H9 (cell line): ENCODE measurements at regions not wholly inside any gene's neighbourhood (a gene's known extent, or its start where the extent isn't known, plus 50 kb on each side); places are given as distances from the start of the nearest gene placed in this dataset.

ENCODE experiments used
- DNase-seq: peaks from one replicate; pipeline ENCODE4 v3.0.0-alpha.2; 2017
- H2AFZ ChIP-seq: one replicate; pipeline ENCODE4 v1.6.1; 2013; ENCODE audit warnings: mild to moderate bottlenecking, low read length, control low read depth, moderate library complexity
- H2AK5ac ChIP-seq: 2 replicates; pipeline ENCODE4 v1.6.1; 2013; ENCODE audit warnings: low read length, control low read depth, mixed read lengths; ENCODE audit not compliant: insufficient read length
- H2BK120ac ChIP-seq: one replicate; pipeline ENCODE4 v1.6.1; 2013; ENCODE audit warnings: low read depth, mild to moderate bottlenecking, low read length, control low read depth, inconsistent platforms; ENCODE audit not compliant: poor library complexity, severe bottlenecking
- H2BK12ac ChIP-seq: 2 replicates; pipeline ENCODE4 v1.6.1; 2013; ENCODE audit warnings: low read length, control low read depth, mixed read lengths, low read depth; ENCODE audit not compliant: insufficient read length
- H2BK15ac ChIP-seq: 2 replicates; pipeline ENCODE4 v1.6.1; 2013; ENCODE audit warnings: low read depth, low read length, control low read depth
- H2BK20ac ChIP-seq: one replicate; pipeline ENCODE4 v1.6.1; 2013; ENCODE audit warnings: low read depth, mild to moderate bottlenecking, low read length, control low read depth, inconsistent platforms; ENCODE audit not compliant: poor library complexity, severe bottlenecking
- H2BK5ac ChIP-seq: 2 replicates; pipeline ENCODE4 v1.6.1; 2013; ENCODE audit warnings: low read length, control low read depth, mixed read lengths; ENCODE audit not compliant: insufficient read length
- H3K14ac ChIP-seq: 2 replicates; pipeline ENCODE4 v1.6.1; 2013; ENCODE audit warnings: low read length, control low read depth; ENCODE audit not compliant: insufficient read depth
- H3K18ac ChIP-seq: 2 replicates; pipeline ENCODE4 v1.6.1; 2013; ENCODE audit warnings: low read depth, mild to moderate bottlenecking, mixed read lengths, low read length, control low read depth; ENCODE audit not compliant: insufficient read length
- H3K23ac ChIP-seq: 2 replicates; pipeline ENCODE4 v1.6.1; 2013; ENCODE audit warnings: low read length, control low read depth, mixed read lengths, low read depth; ENCODE audit not compliant: insufficient read length
- H3K23me2 ChIP-seq: 2 replicates; pipeline ENCODE4 v1.6.1; 2013; ENCODE audit warnings: low read depth, mild to moderate bottlenecking, mixed read lengths, low read length, control low read depth; ENCODE audit not compliant: insufficient read length, poor library complexity, severe bottlenecking
- H3K27ac ChIP-seq: 2 replicates; pipeline ENCODE4 v1.5.1; 2013; ENCODE audit warnings: low read length, control low read depth, mixed read lengths, low read depth; ENCODE audit not compliant: insufficient read length
- H3K27me3 ChIP-seq: 2 replicates; pipeline ENCODE4 v1.6.1; 2013; ENCODE audit warnings: low read length, control low read depth, inconsistent platforms; ENCODE audit not compliant: insufficient read depth
- H3K4ac ChIP-seq: 2 replicates; pipeline ENCODE4 v1.6.1; 2013; ENCODE audit warnings: low read depth, mild to moderate bottlenecking, control low read depth, inconsistent platforms, low read length, moderate library complexity
- H3K4me1 ChIP-seq: 2 replicates; pipeline ENCODE4 v1.6.1; 2013; ENCODE audit warnings: low read length, control low read depth, inconsistent platforms; ENCODE audit not compliant: insufficient read depth
- H3K4me2 ChIP-seq: 2 replicates; pipeline ENCODE4 v1.6.1; 2013; ENCODE audit warnings: low read length, control low read depth, mixed read lengths; ENCODE audit not compliant: insufficient read length, insufficient read depth
- H3K56ac ChIP-seq: 2 replicates; pipeline ENCODE4 v1.6.1; 2013; ENCODE audit warnings: low read depth, mild to moderate bottlenecking, mixed read lengths, low read length, control low read depth; ENCODE audit not compliant: insufficient read length
- H3K79me1 ChIP-seq: 2 replicates; pipeline ENCODE4 v1.6.1; 2013; ENCODE audit warnings: low read depth, mild to moderate bottlenecking, moderate library complexity, low read length, control low read depth, inconsistent platforms; ENCODE audit not compliant: insufficient read depth, poor library complexity, severe bottlenecking
- H3K79me2 ChIP-seq: 2 replicates; pipeline ENCODE4 v1.6.1; 2013; ENCODE audit warnings: low read length, control low read depth, inconsistent platforms; ENCODE audit not compliant: insufficient read depth
- H3K9ac ChIP-seq: 2 replicates; pipeline ENCODE4 v1.6.1; 2013; ENCODE audit warnings: low read length, control low read depth, mixed read lengths; ENCODE audit not compliant: insufficient read length; ENCODE audit errors: extremely low read depth
- H3K9me3 ChIP-seq: one replicate; pipeline ENCODE4 v1.6.1; 2013; ENCODE audit warnings: low read depth, low read length, inconsistent platforms; ENCODE audit not compliant: control insufficient read depth
- H3T11ph ChIP-seq: one replicate; pipeline ENCODE4 v1.6.1; 2013; ENCODE audit warnings: mild to moderate bottlenecking, low read length, control low read depth, inconsistent platforms
- H4K20me1 ChIP-seq: one replicate; pipeline ENCODE4 v1.6.1; 2013; ENCODE audit not compliant: control insufficient read depth, insufficient read length, insufficient read depth
- H4K5ac ChIP-seq: 2 replicates; pipeline ENCODE4 v1.6.1; 2013; ENCODE audit warnings: low read depth, mild to moderate bottlenecking, mixed read lengths, low read length, control low read depth; ENCODE audit not compliant: insufficient read length
- H4K8ac ChIP-seq: replicated peaks from 2 replicates; pipeline ENCODE4 v1.6.1; 2013; ENCODE audit warnings: low read length, control low read depth, mixed read lengths, low read depth; ENCODE audit not compliant: insufficient read length
- H4K91ac ChIP-seq: 2 replicates; pipeline ENCODE4 v1.6.1; 2013; ENCODE audit warnings: low read depth, mild to moderate bottlenecking, moderate library complexity, mixed read lengths, low read length, control low read depth; ENCODE audit not compliant: insufficient read length
- H3K27ac Mint-ChIP-seq, 3 experiments: 2 replicates in 2 of 3; 3 replicates in 1 of 3; pipeline ENCODE4 v1.8.0; 2020 to 2021; ENCODE audit warnings: mixed read lengths in 3 of 3, mild to moderate bottlenecking in 1 of 3, moderate library complexity in 1 of 3
- H3K27me3 Mint-ChIP-seq: 2 replicates; pipeline ENCODE4 v1.8.0; 2021; ENCODE audit warnings: low read depth, mild to moderate bottlenecking, moderate library complexity, mixed read lengths
- H3K36me3 Mint-ChIP-seq, 3 experiments: 2 replicates in 2 of 3; 3 replicates in 1 of 3; pipeline ENCODE4 v1.8.0; 2020 to 2021; ENCODE audit warnings: low read depth in 3 of 3, mixed read lengths in 3 of 3; ENCODE audit not compliant: insufficient read depth in 1 of 3
- H3K4me1 Mint-ChIP-seq, 2 experiments: 2 replicates each; pipeline ENCODE4 v1.8.0; 2020; ENCODE audit warnings: mixed read lengths in 2 of 2
- H3K4me3 Mint-ChIP-seq, 2 experiments: 2 replicates in 1 of 2; 3 replicates in 1 of 2; pipeline ENCODE4 v1.8.0; 2020 to 2021; ENCODE audit warnings: mild to moderate bottlenecking in 2 of 2, mixed read lengths in 2 of 2, moderate library complexity in 1 of 2
- H3K9me3 Mint-ChIP-seq, 2 experiments: 2 replicates in 1 of 2; 3 replicates in 1 of 2; pipeline ENCODE4 v1.8.0; 2020; ENCODE audit warnings: mild to moderate bottlenecking in 2 of 2, mixed read lengths in 2 of 2, moderate library complexity in 1 of 2
- WGBS: extraction: QIAGEN DNeasy Blood & Tissue Kit; methylation state at CpG from one replicate; pipeline ENCODE4 v1.1.7; 2013; ENCODE audit warnings: missing lambda C conversion rate, low lambda C conversion rate, mixed read lengths; ENCODE audit not compliant: insufficient read length; ENCODE audit errors: extremely low coverage; 5-methylcytosine and 5-hydroxymethylcytosine counted together
- TF ChIP-seq, protein P1 (sequence below): fragments of 200-600 bp; sonication (generic); conservative IDR thresholded peaks from 3 replicates; pipeline ENCODE4 v1.8.0; 2021; ENCODE audit warnings: antibody characterized with exemption, mild to moderate bottlenecking

DNA sequence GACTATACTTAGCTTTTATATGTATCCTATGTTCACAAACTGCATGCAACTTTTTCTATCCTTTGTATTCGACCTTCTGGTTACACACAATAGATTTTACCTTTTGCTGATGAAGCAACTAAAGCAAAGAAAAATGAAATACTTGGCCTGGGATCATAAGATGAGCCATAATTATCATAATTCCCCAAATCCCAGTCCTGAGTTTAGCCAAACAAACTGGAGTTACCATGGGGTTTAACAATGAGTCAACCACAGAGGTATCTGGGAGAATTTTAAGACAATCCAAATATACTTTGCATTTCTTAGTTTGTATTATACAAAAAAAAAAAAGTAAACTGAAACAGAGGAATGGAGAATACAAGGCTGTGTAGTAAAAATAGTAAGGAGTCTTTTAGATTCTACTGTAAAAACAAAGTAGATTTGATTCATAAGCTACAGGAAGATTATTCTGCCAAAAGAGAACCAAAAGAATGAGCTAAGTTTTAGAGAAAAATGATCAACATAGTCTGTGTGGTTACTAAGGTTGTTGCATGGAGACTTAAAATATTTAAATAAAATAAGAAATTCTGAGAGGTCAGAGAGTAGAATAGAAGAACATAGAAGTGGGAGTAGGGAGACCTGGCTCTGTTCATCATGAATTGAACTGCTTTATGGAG, 60.4 kb upstream of the GORAB start:
- Mint-ChIP-seq H3K4me1 (no peaks in the 10 kb centered on the region), H3K27me3 (peaks cover 3% of the 10 kb centered on the region), H3K27ac (no peak overlapping the region), H3K4me3 (no peak overlapping the region), H3K36me3 (no peaks in the 10 kb centered on the region), H3K9me3 (no peaks in the 10 kb centered on the region; a peak in 1 of 5 replicates)
- Histone ChIP-seq H4K20me1 (no peaks in the 10 kb centered on the region), H3K23me2 (no peaks in the 10 kb centered on the region), H2BK20ac (no peak overlapping the region), H2BK15ac (no peak overlapping the region), H3T11ph (no peak overlapping the region), H2BK12ac (no peak overlapping the region), H2AK5ac (no peak overlapping the region), H3K4ac (no peak overlapping the region), H2AFZ (no peak overlapping the region), H3K79me1 (no peaks in the 10 kb centered on the region), H4K91ac (no peak overlapping the region), H3K56ac (no peak overlapping the region), H4K8ac (no peak overlapping the region), H3K9me3 (no peaks in the 10 kb centered on the region), H2BK120ac (no peak overlapping the region), H3K23ac (no peak overlapping the region), H4K5ac (no peak overlapping the region), H3K14ac (no peak overlapping the region), H3K27me3 (no peaks in the 10 kb centered on the region), H3K4me2 (no peak overlapping the region), H3K18ac (no peak overlapping the region), H3K9ac (no peak overlapping the region), H2BK5ac (no peak overlapping the region), H3K4me1 (no peaks in the 10 kb centered on the region), H3K79me2 (no peaks in the 10 kb centered on the region), H3K27ac (no peak overlapping the region)
- TF ChIP-seq, protein P1, sequence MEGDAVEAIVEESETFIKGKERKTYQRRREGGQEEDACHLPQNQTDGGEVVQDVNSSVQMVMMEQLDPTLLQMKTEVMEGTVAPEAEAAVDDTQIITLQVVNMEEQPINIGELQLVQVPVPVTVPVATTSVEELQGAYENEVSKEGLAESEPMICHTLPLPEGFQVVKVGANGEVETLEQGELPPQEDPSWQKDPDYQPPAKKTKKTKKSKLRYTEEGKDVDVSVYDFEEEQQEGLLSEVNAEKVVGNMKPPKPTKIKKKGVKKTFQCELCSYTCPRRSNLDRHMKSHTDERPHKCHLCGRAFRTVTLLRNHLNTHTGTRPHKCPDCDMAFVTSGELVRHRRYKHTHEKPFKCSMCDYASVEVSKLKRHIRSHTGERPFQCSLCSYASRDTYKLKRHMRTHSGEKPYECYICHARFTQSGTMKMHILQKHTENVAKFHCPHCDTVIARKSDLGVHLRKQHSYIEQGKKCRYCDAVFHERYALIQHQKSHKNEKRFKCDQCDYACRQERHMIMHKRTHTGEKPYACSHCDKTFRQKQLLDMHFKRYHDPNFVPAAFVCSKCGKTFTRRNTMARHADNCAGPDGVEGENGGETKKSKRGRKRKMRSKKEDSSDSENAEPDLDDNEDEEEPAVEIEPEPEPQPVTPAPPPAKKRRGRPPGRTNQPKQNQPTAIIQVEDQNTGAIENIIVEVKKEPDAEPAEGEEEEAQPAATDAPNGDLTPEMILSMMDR = no peak
- WGBS = no CpG with 5 or more reads among the region's 1 CpG
- no peak for DNase-seq
